NCI-H1105 treated with DMSO at 0.1 percent for 48 hours (cell line): ENCODE measurements at regions not wholly inside any gene's neighbourhood (a gene's known extent, or its start where the extent isn't known, plus 50 kb on each side); places are given as distances from the start of the nearest gene placed in this dataset.
A peak's percentile ranks its signal among the peaks of the same experiment; 100 is the strongest.
"Not testable (repeated sequence)": the region's sequence is repeated elsewhere in the genome, so short reads cannot be mapped to it uniquely, and the experiment has no call there.

Experiments used
- DNase-seq: peaks from one replicate; lab custom pipeline; 2025; lab: John Stamatoyannopoulos, UW

- DNase-seq = no peak
These were observed 329.0 kb downstream of the GJA1 start for GRCh38 chr6:121764493-121764892.

DNA sequence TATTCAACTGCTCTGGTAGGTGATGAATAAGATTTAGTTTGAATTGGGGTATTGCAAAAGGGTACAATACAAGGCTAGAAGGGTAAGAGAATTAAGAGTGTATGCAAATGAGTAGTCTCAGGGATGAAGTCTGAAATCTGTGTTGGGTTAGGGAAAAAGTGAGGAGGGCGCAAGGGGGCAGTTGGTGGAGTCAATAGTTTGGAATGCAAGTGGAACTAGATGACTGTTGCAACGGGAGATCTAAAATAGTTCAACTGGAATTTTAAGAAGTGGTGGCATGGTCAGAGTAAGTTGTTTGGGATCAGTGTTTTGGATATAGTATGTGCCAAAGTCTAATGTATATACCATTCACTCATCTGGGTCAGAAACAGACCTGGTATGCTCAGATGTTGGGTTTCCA, 329.6 kb downstream of the GJA1 start:
- no peak for DNase-seq

DNA sequence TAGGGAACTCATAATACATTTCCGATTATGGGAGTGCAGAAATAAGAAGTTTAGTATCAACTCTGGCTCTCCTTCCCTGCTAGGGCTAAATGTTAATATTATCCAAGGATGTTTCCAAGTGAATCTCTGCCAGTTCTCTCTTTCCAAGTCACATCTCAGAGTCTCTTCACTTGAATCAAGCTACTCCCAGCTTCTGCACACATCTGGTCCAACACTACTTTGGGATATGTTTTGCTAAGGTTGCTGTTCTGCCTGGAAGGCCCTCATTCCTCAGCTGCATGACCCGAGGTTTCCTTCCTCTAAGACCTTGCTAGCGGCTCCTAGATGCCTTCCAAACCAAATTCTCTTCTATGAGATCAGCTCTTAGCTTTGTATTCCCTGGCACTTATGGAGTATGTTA, 331.8 kb downstream of the GJA1 start:
- no peak for DNase-seq

DNA sequence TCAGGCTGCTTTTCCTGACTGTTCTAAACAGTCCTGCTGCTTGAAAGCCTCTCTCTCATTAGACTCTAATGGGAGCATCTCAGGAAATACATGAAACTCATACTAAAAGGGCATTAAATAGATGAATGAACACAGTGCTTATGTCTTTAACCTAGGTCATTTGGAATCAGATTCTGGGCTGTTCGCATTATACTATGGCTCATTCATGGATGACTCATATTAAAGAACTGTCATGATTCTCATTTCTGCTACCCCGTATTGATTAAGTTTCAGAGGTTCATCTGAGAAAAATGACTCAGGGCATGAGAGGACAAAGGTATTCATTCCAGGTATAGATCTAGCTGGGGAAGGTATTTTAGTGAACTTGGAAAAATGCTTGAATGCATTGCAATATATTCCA, 335.5 kb downstream of the GJA1 start:
- no peak for DNase-seq

GRCh38 chr6:121771937-121772720, 336.7 kb downstream of the GJA1 start:
- no peak for DNase-seq

DNA sequence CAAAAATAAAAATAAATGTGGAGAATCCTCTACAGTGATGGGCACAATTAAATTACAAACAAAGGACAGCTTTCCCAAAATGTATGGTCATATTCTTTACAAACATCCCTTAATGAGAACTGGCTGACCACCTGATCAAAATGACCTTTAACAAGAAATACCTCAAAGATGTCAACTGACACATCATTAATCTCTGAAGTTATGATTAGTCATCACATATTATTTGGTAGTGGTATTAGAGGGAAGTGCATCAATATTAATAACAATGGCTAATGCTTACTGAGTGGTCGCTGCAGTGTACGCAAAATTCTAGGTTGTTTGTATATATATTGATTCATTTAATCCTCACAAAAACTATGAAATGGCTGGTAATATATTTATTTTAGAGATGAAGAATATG, 340.6 kb downstream of the GJA1 start:
- DNase-seq = no peak

- DNase-seq = peak; percentile 36
These were observed 345.2 kb downstream of the GJA1 start for GRCh38 chr6:121780325-121781321.

DNA sequence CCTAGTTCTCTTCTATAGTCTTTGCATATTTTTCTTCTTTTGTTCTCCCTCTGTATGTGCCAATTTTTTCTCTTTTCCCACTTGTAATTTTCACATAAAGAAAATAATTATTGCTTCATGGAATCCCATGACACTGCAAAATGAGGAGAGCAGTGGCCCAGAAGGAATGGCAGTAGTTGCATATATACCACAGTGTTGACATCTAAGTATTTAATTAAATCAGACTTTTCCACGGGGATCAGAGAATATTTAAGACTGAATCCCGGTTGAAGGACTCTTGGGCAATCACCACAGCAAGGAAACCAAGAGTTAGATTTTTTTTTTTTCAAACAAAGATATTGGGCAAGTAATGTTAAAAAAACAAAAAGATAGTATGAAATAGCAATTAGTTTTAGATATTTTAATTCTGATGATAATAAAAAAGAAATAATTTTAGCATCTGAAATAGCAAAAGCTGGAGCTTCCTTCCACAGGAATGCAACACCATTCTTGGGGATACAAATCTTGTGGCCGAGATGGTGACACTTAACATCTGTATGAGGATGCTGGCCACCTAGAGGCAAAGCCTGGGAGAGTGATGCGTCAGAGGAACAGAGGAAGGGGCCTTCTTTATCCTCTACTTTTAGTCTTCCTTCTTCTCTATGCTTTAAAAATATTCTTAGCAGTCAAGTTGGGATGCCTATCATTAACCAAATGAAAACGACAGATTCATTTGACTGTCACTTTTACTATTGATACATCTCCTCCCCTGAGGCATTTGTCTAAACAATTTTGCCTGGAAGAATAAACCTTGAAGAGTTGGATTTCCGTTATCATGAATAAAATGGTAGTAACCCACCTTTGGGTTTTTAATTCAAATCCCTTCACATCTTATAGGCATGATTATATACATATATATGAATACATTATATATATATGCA, 356.2 kb downstream of the GJA1 start:
- DNase-seq = no peak

DNA sequence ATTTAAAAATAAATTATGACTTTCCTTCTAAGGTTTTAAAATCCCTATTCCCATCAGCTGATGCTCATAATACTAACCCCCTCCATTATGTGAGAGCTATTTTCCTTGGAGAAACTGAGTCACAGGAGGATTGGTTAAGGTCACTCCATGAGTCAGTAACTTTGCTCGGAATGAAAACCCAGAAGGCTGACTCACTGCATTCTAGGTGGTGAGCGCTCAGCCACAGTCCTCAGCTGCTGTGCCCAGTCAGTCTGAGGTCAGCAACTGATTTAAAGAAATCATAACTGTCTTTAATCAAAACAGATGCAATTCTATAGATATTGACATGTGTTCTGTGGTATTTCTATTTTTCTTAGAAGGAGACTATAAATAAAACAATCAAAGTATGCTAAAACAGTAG, 359.2 kb downstream of the GJA1 start:
- DNase-seq = no peak

DNA sequence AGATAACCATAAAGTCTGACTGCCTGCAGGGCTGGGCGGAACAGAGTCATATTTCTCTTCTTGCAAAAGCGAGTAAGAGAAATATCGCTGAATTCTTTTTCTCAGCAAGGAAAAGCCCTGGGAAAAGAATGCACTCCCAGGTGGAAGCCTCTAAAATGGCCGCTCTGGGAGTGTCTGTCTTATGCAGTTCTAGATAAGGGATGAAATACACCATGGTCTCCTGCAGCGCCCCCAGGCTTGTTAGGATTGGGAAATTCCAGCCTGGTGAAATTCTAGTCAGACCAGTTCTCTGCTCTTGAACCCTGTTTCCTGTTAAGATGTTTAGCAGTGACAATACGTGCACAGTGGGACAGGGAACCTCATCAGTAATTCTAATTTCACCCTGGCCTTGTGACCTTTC, 362.2 kb downstream of the GJA1 start:
- not testable (repeated sequence) for DNase-seq

GRCh38 chr6:121798126-121798525, 362.7 kb downstream of the GJA1 start:
- not testable (repeated sequence) for DNase-seq

DNA sequence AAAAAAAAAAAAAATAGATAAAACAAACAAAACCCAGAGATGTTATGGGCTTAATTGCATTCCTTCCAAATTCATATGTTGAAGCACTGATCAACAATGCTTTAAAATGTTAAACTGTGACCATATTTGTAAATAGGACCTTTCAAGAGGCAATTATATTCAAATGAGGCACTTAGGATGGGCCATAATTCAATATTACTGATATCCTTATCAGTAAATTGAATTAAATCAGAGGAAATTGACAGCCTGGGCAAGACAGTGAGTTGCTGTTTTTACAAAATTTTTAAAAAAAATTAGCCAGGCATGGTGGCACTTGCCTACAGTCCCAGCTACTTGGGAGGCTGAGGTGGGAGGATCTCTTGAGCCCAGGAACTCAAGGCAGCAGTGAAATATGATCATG, 364.1 kb downstream of the GJA1 start:
- no peak for DNase-seq

DNA sequence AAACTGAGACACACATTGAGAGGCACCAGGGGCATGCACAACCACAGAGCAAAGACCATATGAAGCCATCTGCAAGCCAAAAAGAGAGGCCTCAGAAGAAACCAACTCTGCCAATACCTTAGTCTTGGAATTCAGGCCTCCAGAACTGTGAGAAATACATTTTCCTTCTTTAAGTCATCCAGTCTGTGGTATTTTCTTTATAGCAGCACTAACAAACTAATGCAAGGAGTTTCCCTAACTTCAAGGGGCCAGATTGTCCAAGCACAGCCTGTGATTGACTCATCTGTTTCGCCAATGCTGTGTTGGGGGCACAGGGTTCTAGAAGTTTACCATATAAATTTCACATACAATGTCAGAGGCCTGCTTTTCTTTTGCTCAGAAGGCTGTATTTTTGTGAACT, 364.6 kb downstream of the GJA1 start:
- no peak for DNase-seq

DNA sequence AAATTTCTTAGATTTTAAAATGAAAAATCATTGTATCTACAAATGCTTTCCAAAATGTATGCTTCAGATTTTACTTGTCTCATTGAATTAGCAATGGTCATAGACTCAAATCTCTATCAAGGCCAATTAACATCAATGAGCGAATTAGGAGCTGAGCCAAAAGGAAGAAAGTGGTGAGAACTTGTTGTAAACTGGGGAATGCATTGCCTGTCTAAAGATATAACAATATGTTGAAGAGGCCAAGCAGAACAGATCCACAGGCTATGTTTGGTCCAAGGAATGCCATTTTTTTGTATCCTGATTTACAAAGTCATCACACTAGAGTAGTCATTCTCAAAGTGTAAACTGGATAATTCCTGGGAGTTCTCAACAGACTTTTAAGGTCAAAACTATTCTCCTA, 370.7 kb downstream of the GJA1 start:
- no peak for DNase-seq

DNA sequence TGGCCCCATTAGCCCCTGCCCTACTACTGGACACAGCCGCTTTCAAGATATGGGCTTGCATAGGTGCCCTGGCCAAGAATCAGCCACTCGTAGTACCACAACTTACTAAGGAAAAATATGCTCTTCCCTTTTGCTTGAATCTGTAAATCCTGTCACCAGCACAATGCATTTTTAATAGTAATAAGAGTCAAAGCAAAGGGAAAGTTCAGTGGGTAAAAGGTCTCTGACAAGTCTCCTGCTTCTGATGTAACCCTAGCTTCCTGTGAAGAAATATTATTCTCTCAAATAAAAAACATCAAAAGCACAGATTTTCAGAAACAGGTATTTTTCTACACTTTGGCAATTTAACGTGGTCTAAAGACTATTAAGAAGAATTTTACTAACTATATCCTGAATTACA, 373.8 kb downstream of the GJA1 start:
- no peak for DNase-seq

GRCh38 chr6:121810158-121811032, 374.9 kb downstream of the GJA1 start:
- DNase-seq = no peak

DNA sequence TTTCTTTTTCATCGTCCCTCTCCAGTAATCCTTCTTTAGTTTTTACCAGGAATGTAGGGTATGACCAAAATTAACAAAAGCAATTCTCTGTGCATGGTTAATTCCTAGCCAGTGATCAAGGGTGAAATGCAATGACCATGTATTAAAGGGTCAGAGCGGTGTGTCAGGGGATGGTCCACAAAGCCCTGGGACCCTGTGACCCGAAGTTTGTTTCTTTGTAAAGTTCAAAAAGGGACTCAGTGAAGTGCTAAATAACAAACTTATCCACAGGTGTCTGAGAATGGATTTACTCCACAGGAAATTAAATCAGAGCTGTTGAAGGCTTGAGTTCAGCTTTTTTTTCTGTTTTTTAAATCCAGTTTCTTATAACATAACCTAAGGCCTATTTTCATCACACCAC, 375.7 kb downstream of the GJA1 start:
- DNase-seq = no peak

- DNase-seq = no peak
These were observed 380.9 kb downstream of the GJA1 start for GRCh38 chr6:121816361-121816760.

DNA sequence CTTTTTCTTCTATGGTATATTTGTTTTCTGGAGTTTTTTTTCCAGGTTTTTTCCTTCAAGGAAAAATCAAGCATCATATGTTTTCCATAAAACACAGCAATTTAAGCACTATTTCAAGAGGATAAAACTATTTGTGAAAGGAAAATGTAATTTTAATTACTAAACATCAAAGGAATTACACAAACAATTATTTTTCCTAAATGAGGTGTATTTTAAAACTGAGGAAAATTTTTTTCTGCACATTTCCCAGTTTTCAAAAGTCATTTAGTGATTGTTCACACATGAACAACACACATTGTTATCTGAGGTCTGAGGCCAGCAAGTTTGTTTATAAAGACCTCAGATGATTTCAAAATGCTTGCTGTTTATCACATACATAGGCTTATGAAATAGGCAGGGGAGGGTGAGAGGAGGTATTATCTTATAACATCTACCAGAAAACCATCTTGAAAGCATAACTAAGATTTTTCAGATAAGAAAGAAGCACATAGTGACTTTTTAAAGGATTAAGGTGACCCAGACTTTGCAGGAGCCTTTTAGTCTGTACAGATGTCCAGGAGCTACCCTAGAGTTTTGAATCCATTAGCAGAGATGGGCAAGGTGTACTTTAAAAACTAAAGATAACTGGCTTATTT, 381.6 kb downstream of the GJA1 start:
- no peak for DNase-seq

DNA sequence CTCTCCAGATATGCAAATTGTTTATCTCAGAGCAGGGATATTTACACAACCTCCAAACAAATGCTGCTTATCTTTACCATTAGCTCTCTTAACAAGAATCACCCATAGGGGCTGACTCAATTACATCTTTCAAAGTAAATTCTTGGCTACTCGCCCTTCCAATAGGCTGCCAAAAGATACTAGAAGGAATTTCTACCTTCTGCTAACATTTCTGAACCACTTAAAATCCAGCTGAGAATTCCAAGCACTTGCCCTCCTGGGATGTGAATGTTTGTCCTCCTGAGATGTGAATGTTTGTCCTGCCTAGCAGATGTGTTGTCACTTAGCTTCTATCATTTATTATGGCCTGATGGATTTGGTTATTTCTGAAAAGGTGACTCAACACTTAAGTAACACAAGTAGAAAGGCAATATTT, 388.0 kb downstream of the GJA1 start:
- DNase-seq = no peak
